Lower lobe of right lung (tissue), 2 donors: ENCODE measurements at regions not wholly inside any gene's neighbourhood (a gene's known extent, or its start where the extent isn't known, plus 50 kb on each side); places are given as distances from the start of the nearest gene placed in this dataset.

Experiments
- ATAC-seq, 2 donors: fragments of 200-7000 bp; cut with Tn5 transposase; one replicate each; pipeline ENCODE4 v1.9.1; 2020 to 2022; ENCODE audit warnings: mild to moderate bottlenecking in 2 of 2, moderate library complexity in 2 of 2
- DNase-seq: peaks from one replicate; pipeline ENCODE4 v3.0.0-alpha.2; 2020
- H3K27ac ChIP-seq: fragments of 200-600 bp; one replicate; pipeline ENCODE4 v1.8.0; 2022
- H3K27me3 ChIP-seq: fragments of 200-600 bp; one replicate; pipeline ENCODE4 v1.8.0; 2022; ENCODE audit warnings: low read depth
- H3K36me3 ChIP-seq: fragments of 200-600 bp; one replicate; pipeline ENCODE4 v1.8.0; 2022; ENCODE audit warnings: mild to moderate bottlenecking
- H3K4me1 ChIP-seq: fragments of 200-600 bp; one replicate; pipeline ENCODE4 v1.8.0; 2022
- H3K4me3 ChIP-seq: fragments of 200-600 bp; one replicate; pipeline ENCODE4 v1.8.0; 2022; ENCODE audit warnings: mild to moderate bottlenecking
- H3K9me3 ChIP-seq: fragments of 200-600 bp; one replicate; pipeline ENCODE4 v1.8.0; 2022
- CTCF ChIP-seq: fragments of 200-600 bp; IDR thresholded peaks from one replicate; pipeline ENCODE4 v1.8.0; 2022; ENCODE audit warnings: antibody characterized with exemption, mild to moderate bottlenecking
- intact Hi-C: fragments of 100-400 bp; cut with DNase I; formaldehyde crosslinking; loops from one replicate; pipeline ENCODE4 v1.11.0; 2022
- donor health status: DM: no; HTN: yes; CAD: no; lungs with severe emphysema.

GRCh38 chr11:69402251-69402887 lies 79.1 kb upstream of the LINC01488 start:
- DNase-seq (no peak), ATAC-seq (no peak)
- Histone ChIP-seq H3K27ac (no peak overlapping the region), H3K36me3 (no peaks in the 10 kb centered on the region), H3K9me3 (no peaks in the 10 kb centered on the region), H3K4me1 (no peaks in the 10 kb centered on the region), H3K4me3 (no peak overlapping the region), H3K27me3 (no peaks in the 10 kb centered on the region)
- no peak for TF ChIP-seq CTCF
- intact Hi-C loops: no loop called here

GRCh38 chr11:69403556-69404215 lies 77.8 kb upstream of the LINC01488 start:
- intact Hi-C loops: no loop called here
- no peak overlapping the region for H3K27ac ChIP-seq
- H3K36me3 ChIP-seq: no peaks in the 10 kb centered on the region
- no peaks in the 10 kb centered on the region for H3K27me3 ChIP-seq
- no peak overlapping the region for H3K4me3 ChIP-seq
- DNase-seq: no peak
- no peaks in the 10 kb centered on the region for H3K4me1 ChIP-seq
- TF ChIP-seq CTCF: no peak
- ATAC-seq: no peak
- H3K9me3 ChIP-seq: no peaks in the 10 kb centered on the region

GRCh38 chr11:69406060-69406459 lies 75.4 kb upstream of the LINC01488 start:
- intact Hi-C loops: no loop called here
- DNase-seq (no peak), ATAC-seq (no peak)
- H3K9me3 ChIP-seq: no peaks in the 10 kb centered on the region
- no peaks in the 10 kb centered on the region for H3K27me3 ChIP-seq
- H3K4me3 ChIP-seq: no peak overlapping the region
- TF ChIP-seq CTCF: no peak
- no peaks in the 10 kb centered on the region for H3K4me1 ChIP-seq
- no peak overlapping the region for H3K27ac ChIP-seq
- no peaks in the 10 kb centered on the region for H3K36me3 ChIP-seq

GRCh38 chr11:69409812-69410645 lies 71.4 kb upstream of the LINC01488 start:
- no peak for ATAC-seq
- H3K4me1 ChIP-seq: peaks cover 5% of the 10 kb centered on the region
- H3K27me3 ChIP-seq: no peaks in the 10 kb centered on the region
- no peak overlapping the region for H3K27ac ChIP-seq
- DNase-seq: no peak
- no peak for TF ChIP-seq CTCF
- no peaks in the 10 kb centered on the region for H3K36me3 ChIP-seq
- intact Hi-C loops: no loop called here
- no peak overlapping the region for H3K4me3 ChIP-seq
- no peaks in the 10 kb centered on the region for H3K9me3 ChIP-seq

GRCh38 chr11:69411257-69411924 lies 70.1 kb upstream of the LINC01488 start:
- Histone ChIP-seq H3K27ac (no peak overlapping the region), H3K27me3 (no peaks in the 10 kb centered on the region), H3K9me3 (no peaks in the 10 kb centered on the region), H3K4me3 (no peak overlapping the region), H3K36me3 (no peaks in the 10 kb centered on the region), H3K4me1 (peaks cover 10% of the 10 kb centered on the region)
- TF ChIP-seq CTCF: no peak
- DNase-seq: no peak
- intact Hi-C loops: no loop called here
- ATAC-seq: no peak
